Prostate gland (tissue), 2 donors: ENCODE measurements at regions not wholly inside any gene's neighbourhood (a gene's known extent, or its start where the extent isn't known, plus 50 kb on each side); places are given as distances from the start of the nearest gene placed in this dataset.

ENCODE experiments used
- CTCF ChIP-seq, 4 experiments: fragments of 200-600 bp in 2 of 4; fragments of 450-650 bp in 2 of 4; sonication (generic) in 2 of 4; IDR thresholded peaks; 1 replicate in 3 of 4; 2 replicates in 1 of 4; pipeline ENCODE4 v1.5.1; 2016 to 2019; ENCODE audit warnings: antibody characterized with exemption in 4 of 4, mild to moderate bottlenecking in 2 of 4, moderate library complexity in 2 of 4
- POLR2A ChIP-seq: fragments of 450-650 bp; IDR thresholded peaks from one replicate; pipeline ENCODE4 v1.6.1; 2016; ENCODE audit warnings: antibody characterized with exemption, mild to moderate bottlenecking
- POLR2AphosphoS5 ChIP-seq: sonication (generic); formaldehyde crosslinking; IDR thresholded peaks from one replicate; pipeline ENCODE4 v1.6.1; 2017; ENCODE audit warnings: antibody characterized with exemption

GRCh38 chr14:30016002-30016401 is 88.4 kb upstream of the PRKD1 start:
- TF ChIP-seq CTCF (IDR thresholded peaks at IDR 0.05) = no peak
- TF ChIP-seq POLR2AphosphoS5 = no peak
- no peak for TF ChIP-seq POLR2A
